ENCODE measurements at regions not wholly inside any gene's neighbourhood (a gene's known extent, or its start where the extent isn't known, plus 50 kb on each side); places are given as distances from the start of the nearest gene placed in this dataset.

- TF ChIP-seq CHD2 (IDR thresholded peaks at IDR 0.05; ENCODE audit: low read length) (no peak), SIRT6 (IDR thresholded peaks at IDR 0.05; ENCODE audit: low read length) (no peak), ATF2 (IDR thresholded peaks at IDR 0.05; ENCODE audit: low read length) (no peak), CREB1 (IDR thresholded peaks at IDR 0.05) (no peak), MAFK (IDR thresholded peaks at IDR 0.05; ENCODE audit: low read depth, low read length) (no peak), GABPA (IDR thresholded peaks at IDR 0.05; ENCODE audit: borderline replicate concordance, insufficient read depth, low read length) (no peak), TCF12 (IDR thresholded peaks at IDR 0.05; ENCODE audit: low read depth, low read length) (no peak), ZNF274 (IDR thresholded peaks at IDR 0.05; ENCODE audit: borderline replicate concordance, extremely low read depth, low read length) (no peak), FOSL1 (IDR thresholded peaks at IDR 0.05; ENCODE audit: insufficient read depth, low read depth, low read length) (no peak), USF2 (IDR thresholded peaks at IDR 0.05; ENCODE audit: low read length) (no peak)
- TF ChIP-seq, protein P1, sequence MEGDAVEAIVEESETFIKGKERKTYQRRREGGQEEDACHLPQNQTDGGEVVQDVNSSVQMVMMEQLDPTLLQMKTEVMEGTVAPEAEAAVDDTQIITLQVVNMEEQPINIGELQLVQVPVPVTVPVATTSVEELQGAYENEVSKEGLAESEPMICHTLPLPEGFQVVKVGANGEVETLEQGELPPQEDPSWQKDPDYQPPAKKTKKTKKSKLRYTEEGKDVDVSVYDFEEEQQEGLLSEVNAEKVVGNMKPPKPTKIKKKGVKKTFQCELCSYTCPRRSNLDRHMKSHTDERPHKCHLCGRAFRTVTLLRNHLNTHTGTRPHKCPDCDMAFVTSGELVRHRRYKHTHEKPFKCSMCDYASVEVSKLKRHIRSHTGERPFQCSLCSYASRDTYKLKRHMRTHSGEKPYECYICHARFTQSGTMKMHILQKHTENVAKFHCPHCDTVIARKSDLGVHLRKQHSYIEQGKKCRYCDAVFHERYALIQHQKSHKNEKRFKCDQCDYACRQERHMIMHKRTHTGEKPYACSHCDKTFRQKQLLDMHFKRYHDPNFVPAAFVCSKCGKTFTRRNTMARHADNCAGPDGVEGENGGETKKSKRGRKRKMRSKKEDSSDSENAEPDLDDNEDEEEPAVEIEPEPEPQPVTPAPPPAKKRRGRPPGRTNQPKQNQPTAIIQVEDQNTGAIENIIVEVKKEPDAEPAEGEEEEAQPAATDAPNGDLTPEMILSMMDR (IDR thresholded peaks at IDR 0.05; ENCODE audit: control extremely low read depth in 1 of 3, insufficient read depth in 1 of 3, low read depth in 1 of 3, low read length in 3 of 3), result no peak
- Histone ChIP-seq H3K18ac (ENCODE audit: extremely low read depth, low read length) (no peak overlapping the region), H2BK5ac (ENCODE audit: low read depth, low read length) (no peak overlapping the region), H3K9me3 (ENCODE audit: insufficient read depth in 2 of 2, low read depth in 1 of 2, low read length in 1 of 2) (peaks cover 9 to 15% of the 10 kb centered on the region in 2 experiments; a peak in 3 of 4 replicates), H2BK15ac (ENCODE audit: low read length) (no peak overlapping the region), H3K4me3 (ENCODE audit: extremely low read depth in 1 of 4, insufficient read depth in 2 of 4, low read depth in 3 of 4, low read length in 4 of 4) (no peak overlapping the region), H3K9ac (replicated peaks in 1 of 4; ENCODE audit: extremely low read depth in 1 of 4, low read depth in 3 of 4, low read length in 3 of 4) (no peak overlapping the region), H3K27me3 (replicated peaks in 1 of 4; ENCODE audit: control insufficient read depth in 3 of 4, extremely low read depth in 1 of 4, insufficient read depth in 3 of 4, low read length in 3 of 4) (no peaks in the 10 kb centered on the region), H3K36me3 (ENCODE audit: control insufficient read depth in 2 of 4, insufficient read depth in 4 of 4, low read length in 3 of 4) (no peaks in the 10 kb centered on the region), H3K56ac (replicated peaks; ENCODE audit: insufficient read length, low read depth, low read length) (no peak overlapping the region), H3K4me1 (replicated peaks in 1 of 4; ENCODE audit: control insufficient read depth in 3 of 4, insufficient read depth in 4 of 4, low read length in 3 of 4) (no peaks in the 10 kb centered on the region), H4K20me1 (replicated peaks in 1 of 2; ENCODE audit: control insufficient read depth in 1 of 2, insufficient read depth in 2 of 2, low read length in 2 of 2) (no peaks in the 10 kb centered on the region), H4K8ac (ENCODE audit: extremely low read depth, insufficient read depth, low read length) (no peak overlapping the region), H3K23ac (ENCODE audit: insufficient read length) (no peak overlapping the region), H4K91ac (replicated peaks; ENCODE audit: insufficient read length, low read length) (no peak overlapping the region), H3K4me2 (ENCODE audit: insufficient read depth in 1 of 2, low read depth in 2 of 2, low read length in 2 of 2) (no peak overlapping the region), H3K79me1 (ENCODE audit: low read depth, low read length) (no peaks in the 10 kb centered on the region), H3K23me2 (ENCODE audit: low read depth, low read length) (no peaks in the 10 kb centered on the region), H3K4ac (replicated peaks; ENCODE audit: insufficient read length, low read depth, low read length) (no peak overlapping the region), H2BK20ac (ENCODE audit: low read length) (no peak overlapping the region), H2BK12ac (ENCODE audit: low read depth, low read length) (no peak overlapping the region), H3K14ac (ENCODE audit: insufficient read length) (no peak overlapping the region), H4K5ac (ENCODE audit: insufficient read length, low read depth, low read length) (no peak overlapping the region), H2AK5ac (ENCODE audit: low read depth, low read length) (no peak overlapping the region), H3K27ac (ENCODE audit: low read depth, low read length) (no peak overlapping the region), H2AFZ (ENCODE audit: low read length) (no peak overlapping the region), H3K79me2 (ENCODE audit: control insufficient read depth in 1 of 2, insufficient read depth in 2 of 2, low read length in 2 of 2) (no peaks in the 10 kb centered on the region), H2BK120ac (replicated peaks; ENCODE audit: low read depth, low read length) (no peak overlapping the region)
- DNase-seq (ENCODE audit: low read depth in 1 of 2, low spot score in 2 of 2) (no peak), FAIRE-seq (no peak)
- ChIA-PET CTCF (ENCODE audit: partially characterized antibody) (no interaction called here), POLR2A (ENCODE audit: partially characterized antibody) (no interaction called here)
Measured at GRCh38 chr7:124532166-124532565, 233.4 kb downstream of the GPR37 start.
